NCI-H1930 (cell line): ENCODE measurements at regions not wholly inside any gene's neighbourhood (a gene's known extent, or its start where the extent isn't known, plus 50 kb on each side); places are given as distances from the start of the nearest gene placed in this dataset.

Experiments
- DNase-seq, 2 experiments: peaks; one replicate each; lab custom pipeline; 2025; lab: John Stamatoyannopoulos, UW

- no peak for DNase-seq
These were observed 423.7 kb upstream of the CADM1 start for GRCh38 chr11:115927823-115928329.

- no peak for DNase-seq
These were observed 422.4 kb upstream of the CADM1 start for GRCh38 chr11:115926601-115927000.

- DNase-seq, result no peak
These were observed 421.9 kb upstream of the CADM1 start for GRCh38 chr11:115926138-115926537.

GRCh38 chr11:115925568-115926090, 421.4 kb upstream of the CADM1 start:
- DNase-seq, result no peak

GRCh38 chr11:115924744-115925567, 420.7 kb upstream of the CADM1 start:
- DNase-seq, result no peak

- DNase-seq, result no peak
These were observed 418.7 kb upstream of the CADM1 start for GRCh38 chr11:115922876-115923275.

GRCh38 chr11:115921986-115922385, 417.8 kb upstream of the CADM1 start:
- DNase-seq, result no peak

- no peak for DNase-seq
These were observed 417.3 kb upstream of the CADM1 start for GRCh38 chr11:115921540-115921939.

GRCh38 chr11:115920841-115921480, 416.7 kb upstream of the CADM1 start:
- DNase-seq, result no peak

- no peak for DNase-seq
These were observed 415.9 kb upstream of the CADM1 start for GRCh38 chr11:115920092-115920461.

- no peak for DNase-seq
These were observed 415.3 kb upstream of the CADM1 start for GRCh38 chr11:115919341-115920091.

- no peak for DNase-seq
These were observed 414.4 kb upstream of the CADM1 start for GRCh38 chr11:115918576-115918975.

GRCh38 chr11:115916608-115917007, 412.4 kb upstream of the CADM1 start:
- DNase-seq, result no peak

GRCh38 chr11:115912484-115912945, 408.3 kb upstream of the CADM1 start:
- DNase-seq, result no peak

- DNase-seq, result no peak
These were observed 407.6 kb upstream of the CADM1 start for GRCh38 chr11:115911613-115912346.

- no peak for DNase-seq
These were observed 406.2 kb upstream of the CADM1 start for GRCh38 chr11:115910379-115910778.

- DNase-seq, result no peak
These were observed 402.0 kb upstream of the CADM1 start for GRCh38 chr11:115906171-115906570.

GRCh38 chr11:115905341-115906000, 401.3 kb upstream of the CADM1 start:
- no peak for DNase-seq

- DNase-seq, result no peak
These were observed 399.0 kb upstream of the CADM1 start for GRCh38 chr11:115903179-115903578.

- DNase-seq, result no peak
These were observed 396.9 kb upstream of the CADM1 start for GRCh38 chr11:115901069-115901468.

GRCh38 chr11:115900111-115900510, 395.9 kb upstream of the CADM1 start:
- DNase-seq, result no peak
